ENCODE measurements at regions not wholly inside any gene's neighbourhood (a gene's known extent, or its start where the extent isn't known, plus 50 kb on each side); places are given as distances from the start of the nearest gene placed in this dataset.

GRCh38 chr2:184037273-184037672, 561.1 kb upstream of the ZNF804A start:
- H3K9me3 ChIP-seq = no peaks in the 10 kb centered on the region
- no peak for DNase-seq
- peaks cover 15% of the 10 kb centered on the region for H3K4me1 ChIP-seq
- no peaks in the 10 kb centered on the region for H3K27me3 ChIP-seq
- H3K36me3 ChIP-seq = no peaks in the 10 kb centered on the region
- no peak overlapping the region for H3K4me3 ChIP-seq (ENCODE audit: low read depth, low read length)
- TF ChIP-seq CTCF (IDR thresholded peaks at IDR 0.05; ENCODE audit: low read depth, low read length) = no peak

GRCh38 chr2:184039493-184039892, 558.8 kb upstream of the ZNF804A start:
- Histone ChIP-seq H3K4me3 (ENCODE audit: low read depth, low read length) (no peak overlapping the region), H3K27me3 (no peaks in the 10 kb centered on the region), H3K9me3 (no peaks in the 10 kb centered on the region), H3K4me1 (peaks cover 15% of the 10 kb centered on the region), H3K36me3 (no peaks in the 10 kb centered on the region)
- TF ChIP-seq CTCF (IDR thresholded peaks at IDR 0.05; ENCODE audit: low read depth, low read length) = no peak
- no peak for DNase-seq

- no peak for TF ChIP-seq CTCF (IDR thresholded peaks at IDR 0.05; ENCODE audit: low read depth, low read length)
- no peaks in the 10 kb centered on the region for H3K36me3 ChIP-seq
- H3K4me3 ChIP-seq (ENCODE audit: low read depth, low read length) = no peak overlapping the region
- H3K9me3 ChIP-seq = no peaks in the 10 kb centered on the region
- H3K4me1 ChIP-seq = peaks cover 15% of the 10 kb centered on the region
- DNase-seq = no peak
- no peaks in the 10 kb centered on the region for H3K27me3 ChIP-seq
Observed at GRCh38 chr2:184040230-184040629, 558.1 kb upstream of the ZNF804A start.

- no peak for DNase-seq
- Histone ChIP-seq H3K4me3 (ENCODE audit: low read depth, low read length) (no peak overlapping the region), H3K4me1 (peaks cover 15% of the 10 kb centered on the region), H3K9me3 (no peaks in the 10 kb centered on the region), H3K36me3 (no peaks in the 10 kb centered on the region), H3K27me3 (no peaks in the 10 kb centered on the region)
- no peak for TF ChIP-seq CTCF (IDR thresholded peaks at IDR 0.05; ENCODE audit: low read depth, low read length)
Observed at GRCh38 chr2:184041077-184041476, 557.3 kb upstream of the ZNF804A start.

GRCh38 chr2:184041777-184042176, 556.6 kb upstream of the ZNF804A start:
- no peaks in the 10 kb centered on the region for H3K27me3 ChIP-seq
- no peaks in the 10 kb centered on the region for H3K36me3 ChIP-seq
- peaks cover 15% of the 10 kb centered on the region for H3K4me1 ChIP-seq
- no peak for DNase-seq
- H3K9me3 ChIP-seq = no peaks in the 10 kb centered on the region
- no peak for TF ChIP-seq CTCF (IDR thresholded peaks at IDR 0.05; ENCODE audit: low read depth, low read length)
- H3K4me3 ChIP-seq (ENCODE audit: low read depth, low read length) = no peak overlapping the region

GRCh38 chr2:184047536-184047935, 550.8 kb upstream of the ZNF804A start:
- Histone ChIP-seq H3K4me1 (no peaks in the 10 kb centered on the region), H3K4me3 (ENCODE audit: low read depth, low read length) (no peak overlapping the region), H3K27me3 (no peaks in the 10 kb centered on the region), H3K9me3 (no peaks in the 10 kb centered on the region), H3K36me3 (no peaks in the 10 kb centered on the region)
- no peak for DNase-seq
- TF ChIP-seq CTCF (IDR thresholded peaks at IDR 0.05; ENCODE audit: low read depth, low read length) = no peak
